Liver (tissue), 8 donors: ENCODE measurements at regions not wholly inside any gene's neighbourhood (a gene's known extent, or its start where the extent isn't known, plus 50 kb on each side); places are given as distances from the start of the nearest gene placed in this dataset.

Experiments used
- DNase-seq: peaks from one replicate; pipeline ENCODE4 v3.0.0-alpha.2; 2017; ENCODE audit warnings: low spot score
- H3K27ac ChIP-seq, 2 donors: one replicate each; pipeline ENCODE4 v1.7.0; 2013; ENCODE audit warnings: inconsistent platforms in 2 of 2, low read length in 2 of 2, control low read depth in 1 of 2, low read depth in 1 of 2, mild to moderate bottlenecking in 1 of 2
- H3K27me3 ChIP-seq, 4 donors: one replicate each; pipeline versions ENCODE4 v1.6.1 to v1.7.0; 2013; ENCODE audit warnings: low read length in 3 of 4, inconsistent platforms in 1 of 4, mild to moderate bottlenecking in 1 of 4, moderate library complexity in 1 of 4; ENCODE audit not compliant: control insufficient read depth in 4 of 4, insufficient read depth in 4 of 4
- H3K36me3 ChIP-seq, 4 donors: one replicate each; pipeline versions ENCODE4 v1.6.1 to v1.7.0; 2013; ENCODE audit warnings: low read length in 3 of 4, mild to moderate bottlenecking in 3 of 4, low read depth in 1 of 4, moderate library complexity in 1 of 4; ENCODE audit not compliant: control insufficient read depth in 4 of 4, insufficient read depth in 3 of 4
- H3K4me1 ChIP-seq, 4 donors: one replicate each; pipeline versions ENCODE4 v1.6.1 to v1.7.0; 2013; ENCODE audit warnings: low read length in 3 of 4, mild to moderate bottlenecking in 3 of 4, moderate library complexity in 1 of 4; ENCODE audit not compliant: control insufficient read depth in 4 of 4, insufficient read depth in 4 of 4
- H3K4me3 ChIP-seq, 3 donors: one replicate each; pipeline versions ENCODE4 v1.6.1 to v1.7.0; 2013; ENCODE audit warnings: low read length in 3 of 3, control low read depth in 1 of 3, low read depth in 1 of 3, mild to moderate bottlenecking in 1 of 3
- H3K9ac ChIP-seq, 2 donors: one replicate each; pipeline ENCODE4 v1.7.0; 2013; ENCODE audit warnings: low read length in 2 of 2, mild to moderate bottlenecking in 2 of 2, moderate library complexity in 2 of 2, control low read depth in 1 of 2, low read depth in 1 of 2
- H3K9me3 ChIP-seq, 4 donors: one replicate each; pipeline versions ENCODE4 v1.6.1 to v1.7.0; 2013; ENCODE audit warnings: low read length in 3 of 4; ENCODE audit not compliant: control insufficient read depth in 4 of 4
- ATF3 ChIP-seq: IDR thresholded peaks from 2 replicates; pipeline ENCODE4 v1.6.1; 2016; ENCODE audit warnings: antibody characterized with exemption
- CTCF ChIP-seq: fragments of 150-350 bp; IDR thresholded peaks from 2 replicates; pipeline ENCODE4 v1.5.1; 2017; ENCODE audit warnings: improper control_type of control experiment, low read depth, low read length; ENCODE audit not compliant: missing input control
- EGR1 ChIP-seq, 2 donors: IDR thresholded peaks; 2 replicates each; pipeline ENCODE4 v1.6.1; 2016 to 2018; ENCODE audit warnings: antibody characterized with exemption in 2 of 2, low read depth in 2 of 2
- GABPA ChIP-seq, 2 donors: IDR thresholded peaks in 1 of 2; conservative IDR thresholded peaks in 1 of 2; 2 replicates each; pipeline ENCODE4 v1.6.1; 2016; ENCODE audit warnings: antibody characterized with exemption in 2 of 2, mild to moderate bottlenecking in 1 of 2, moderate library complexity in 1 of 2
- JUND ChIP-seq, 2 donors: IDR thresholded peaks; 2 replicates each; pipeline ENCODE4 v1.6.1; 2016; ENCODE audit warnings: antibody characterized with exemption in 2 of 2
- MAX ChIP-seq: IDR thresholded peaks from 2 replicates; pipeline ENCODE4 v1.6.1; 2016; ENCODE audit warnings: antibody characterized with exemption
- RAD21 ChIP-seq, 2 donors: IDR thresholded peaks; 2 replicates each; pipeline ENCODE4 v1.6.1; 2016; ENCODE audit warnings: antibody characterized with exemption in 2 of 2, mild to moderate bottlenecking in 2 of 2
- REST ChIP-seq: IDR thresholded peaks from 2 replicates; pipeline ENCODE4 v1.6.1; 2016; ENCODE audit warnings: antibody characterized with exemption, mild to moderate bottlenecking
- WGBS: extraction: QIAGEN DNeasy Blood & Tissue Kit; methylation state at CpG from one replicate; pipeline ENCODE4 v1.1.7; 2013; 5-methylcytosine and 5-hydroxymethylcytosine counted together
- TF ChIP-seq, protein P1 (sequence below): IDR thresholded peaks from 2 replicates; pipeline ENCODE4 v1.6.1; 2016; ENCODE audit warnings: antibody characterized with exemption
- donor health status: healthy.
- donor health status: healthy.
- donor health status: healthy.
- donor health status: healthy.
- donor health status: healthy.

DNA sequence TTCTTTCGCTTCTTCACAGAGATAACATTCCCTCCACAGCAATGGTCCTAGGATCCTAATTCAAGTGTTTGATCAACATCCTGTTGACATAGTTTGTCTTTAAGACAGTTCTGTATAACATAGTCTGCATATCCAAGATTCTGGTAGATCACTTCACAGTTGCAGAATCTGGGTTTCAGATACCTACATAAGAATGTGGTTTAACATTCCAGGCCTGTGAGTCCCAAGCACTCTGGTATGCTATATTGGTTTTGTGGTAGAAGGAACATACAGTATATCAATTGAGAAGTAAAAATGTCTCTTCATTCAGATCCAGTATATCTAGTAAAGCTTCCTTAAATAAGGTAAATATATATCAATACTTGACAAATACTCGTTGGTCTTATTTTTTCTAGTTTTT, 914.2 kb upstream of the CDH6 start:
- WGBS = 74% methylated on average over 2 of the region's 2 CpGs
- no peaks in the 10 kb centered on the region for H3K4me1 ChIP-seq

More for the DNA sequence above, 914.2 kb upstream of the CDH6 start:
- TF ChIP-seq JUND (IDR thresholded peaks at IDR 0.05) = no peak
- TF ChIP-seq GABPA (IDR thresholded peaks at IDR 0.05 in 1 of 2, conservative IDR thresholded peaks at IDR 0.05 in 1 of 2) = no peak
- TF ChIP-seq ATF3 = no peak
- TF ChIP-seq EGR1 (IDR thresholded peaks at IDR 0.05; ENCODE audit: low read depth in 2 of 2) = no peak
- TF ChIP-seq REST = no peak
- TF ChIP-seq, protein P1, sequence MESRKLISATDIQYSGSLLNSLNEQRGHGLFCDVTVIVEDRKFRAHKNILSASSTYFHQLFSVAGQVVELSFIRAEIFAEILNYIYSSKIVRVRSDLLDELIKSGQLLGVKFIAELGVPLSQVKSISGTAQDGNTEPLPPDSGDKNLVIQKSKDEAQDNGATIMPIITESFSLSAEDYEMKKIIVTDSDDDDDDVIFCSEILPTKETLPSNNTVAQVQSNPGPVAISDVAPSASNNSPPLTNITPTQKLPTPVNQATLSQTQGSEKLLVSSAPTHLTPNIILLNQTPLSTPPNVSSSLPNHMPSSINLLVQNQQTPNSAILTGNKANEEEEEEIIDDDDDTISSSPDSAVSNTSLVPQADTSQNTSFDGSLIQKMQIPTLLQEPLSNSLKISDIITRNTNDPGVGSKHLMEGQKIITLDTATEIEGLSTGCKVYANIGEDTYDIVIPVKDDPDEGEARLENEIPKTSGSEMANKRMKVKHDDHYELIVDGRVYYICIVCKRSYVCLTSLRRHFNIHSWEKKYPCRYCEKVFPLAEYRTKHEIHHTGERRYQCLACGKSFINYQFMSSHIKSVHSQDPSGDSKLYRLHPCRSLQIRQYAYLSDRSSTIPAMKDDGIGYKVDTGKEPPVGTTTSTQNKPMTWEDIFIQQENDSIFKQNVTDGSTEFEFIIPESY = no peak
- no peak for TF ChIP-seq RAD21 (IDR thresholded peaks at IDR 0.05)
- TF ChIP-seq CTCF = no peak
- no peak for TF ChIP-seq MAX
- Histone ChIP-seq H3K9ac (no peak overlapping the region), H3K9me3 (no peaks in the 10 kb centered on the region), H3K27me3 (no peaks in the 10 kb centered on the region), H3K27ac (no peak overlapping the region), H3K4me3 (no peak overlapping the region), H3K36me3 (no peaks in the 10 kb centered on the region)
- DNase-seq = no peak
